ENCODE measurements at regions not wholly inside any gene's neighbourhood (a gene's known extent, or its start where the extent isn't known, plus 50 kb on each side); places are given as distances from the start of the nearest gene placed in this dataset.

- Histone ChIP-seq H3K27me3 (ENCODE audit: insufficient read depth, low read depth, severe bottlenecking) (no peaks in the 10 kb centered on the region), H3K9me3 (ENCODE audit: severe bottlenecking) (peaks cover 3% of the 10 kb centered on the region), H3K4me3 (ENCODE audit: low read depth, low read length) (no peak overlapping the region), H3K36me3 (no peaks in the 10 kb centered on the region), H3K27ac (no peak overlapping the region)
- no peak for DNase-seq
- TF ChIP-seq CTCF (IDR thresholded peaks at IDR 0.05; ENCODE audit: low read depth, low read length), result no peak
Measured at GRCh38 chr16:26371349-26371869, 679.6 kb downstream of the HS3ST4 start.

- peaks cover 3% of the 10 kb centered on the region for H3K9me3 ChIP-seq (ENCODE audit: severe bottlenecking)
Measured at GRCh38 chr16:26374279-26374925, 682.6 kb downstream of the HS3ST4 start.

GRCh38 chr16:26382586-26382985, 684.1 kb upstream of the C16orf82 start:
- no peaks in the 10 kb centered on the region for H3K36me3 ChIP-seq
- H3K9me3 ChIP-seq (ENCODE audit: severe bottlenecking), result no peaks in the 10 kb centered on the region
- no peak overlapping the region for H3K4me3 ChIP-seq (ENCODE audit: low read depth, low read length)
- TF ChIP-seq CTCF (IDR thresholded peaks at IDR 0.05; ENCODE audit: low read depth, low read length), result no peak
- H3K27me3 ChIP-seq (ENCODE audit: insufficient read depth, low read depth, severe bottlenecking), result no peaks in the 10 kb centered on the region
- H3K27ac ChIP-seq, result no peak overlapping the region
- DNase-seq, result no peak

More at GRCh38 chr16:26374279-26374925, 682.6 kb downstream of the HS3ST4 start:
- Histone ChIP-seq H3K4me3 (ENCODE audit: low read depth, low read length) (no peak overlapping the region), H3K36me3 (no peaks in the 10 kb centered on the region), H3K27me3 (ENCODE audit: insufficient read depth, low read depth, severe bottlenecking) (no peaks in the 10 kb centered on the region), H3K27ac (no peak overlapping the region)
- TF ChIP-seq CTCF (IDR thresholded peaks at IDR 0.05; ENCODE audit: low read depth, low read length), result no peak
- DNase-seq, result no peak

GRCh38 chr16:26386096-26386495, 680.6 kb upstream of the C16orf82 start:
- Histone ChIP-seq H3K27ac (no peak overlapping the region), H3K4me3 (ENCODE audit: low read depth, low read length) (no peak overlapping the region), H3K9me3 (ENCODE audit: severe bottlenecking) (no peaks in the 10 kb centered on the region), H3K27me3 (ENCODE audit: insufficient read depth, low read depth, severe bottlenecking) (no peaks in the 10 kb centered on the region), H3K36me3 (no peaks in the 10 kb centered on the region)
- no peak for TF ChIP-seq CTCF (IDR thresholded peaks at IDR 0.05; ENCODE audit: low read depth, low read length)
- DNase-seq, result no peak

- Histone ChIP-seq H3K27me3 (ENCODE audit: insufficient read depth, low read depth, severe bottlenecking) (no peaks in the 10 kb centered on the region), H3K9me3 (ENCODE audit: severe bottlenecking) (no peaks in the 10 kb centered on the region), H3K27ac (no peak overlapping the region), H3K4me3 (ENCODE audit: low read depth, low read length) (no peak overlapping the region), H3K36me3 (no peaks in the 10 kb centered on the region)
- no peak for DNase-seq
- TF ChIP-seq CTCF (IDR thresholded peaks at IDR 0.05; ENCODE audit: low read depth, low read length), result no peak
Measured at GRCh38 chr16:26391833-26392232, 674.9 kb upstream of the C16orf82 start.

- Histone ChIP-seq H3K36me3 (no peaks in the 10 kb centered on the region), H3K27ac (no peak overlapping the region), H3K9me3 (ENCODE audit: severe bottlenecking) (no peaks in the 10 kb centered on the region), H3K4me3 (ENCODE audit: low read depth, low read length) (no peak overlapping the region), H3K27me3 (ENCODE audit: insufficient read depth, low read depth, severe bottlenecking) (no peaks in the 10 kb centered on the region)
- TF ChIP-seq CTCF (IDR thresholded peaks at IDR 0.05; ENCODE audit: low read depth, low read length), result no peak
- DNase-seq, result no peak
Measured at GRCh38 chr16:26394409-26394808, 672.3 kb upstream of the C16orf82 start.

Measured in WERI-Rb-1 (cell line).